Esophagus squamous epithelium (tissue), 5 donors: ENCODE measurements at regions not wholly inside any gene's neighbourhood (a gene's known extent, or its start where the extent isn't known, plus 50 kb on each side); places are given as distances from the start of the nearest gene placed in this dataset.
A peak's percentile ranks its signal among the peaks of the same experiment; 100 is the strongest.

Experiments used
- DNase-seq: peaks from one replicate; lab custom pipeline; 2025; lab: John Stamatoyannopoulos, UW
- H3K27ac ChIP-seq, 4 donors: fragments of 200-600 bp; sonication (generic); one replicate each; pipeline ENCODE4 v1.5.1; 2016 to 2019; ENCODE audit warnings: mild to moderate bottlenecking in 1 of 4
- H3K27me3 ChIP-seq, 4 donors: fragments of 200-600 bp; sonication (generic); 1 replicate in 3 of 4; 2 replicates in 1 of 4; pipeline versions ENCODE4 v1.5.1 to v1.6.0; 2017 to 2021; ENCODE audit warnings: antibody characterized with exemption in 1 of 4
- H3K36me3 ChIP-seq, 3 donors: fragments of 200-600 bp; sonication (generic); one replicate each; pipeline ENCODE4 v1.5.1; 2016 to 2019
- H3K4me1 ChIP-seq, 3 donors: fragments of 200-600 bp; sonication (generic); one replicate each; pipeline ENCODE4 v1.5.1; 2017 to 2019
- H3K4me3 ChIP-seq, 4 donors: fragments of 200-600 bp; sonication (generic); 1 replicate in 3 of 4; 2 replicates in 1 of 4; pipeline ENCODE4 v1.5.1; 2016 to 2019; ENCODE audit warnings: mild to moderate bottlenecking in 2 of 4, moderate library complexity in 1 of 4
- H3K9me3 ChIP-seq, 3 donors: fragments of 200-600 bp; sonication (generic); one replicate each; pipeline ENCODE4 v1.5.1; 2016 to 2019
- POLR2A ChIP-seq, 4 donors: fragments of 450-650 bp; IDR thresholded peaks; one replicate each; pipeline ENCODE4 v1.6.1; 2017; ENCODE audit warnings: antibody characterized with exemption in 4 of 4, mild to moderate bottlenecking in 4 of 4, moderate library complexity in 3 of 4
- WGBS, 2 donors: methylation state at CpG; one replicate each; pipeline ENCODE4 v1.1.5; 2018; 5-methylcytosine and 5-hydroxymethylcytosine counted together
- intact Hi-C: fragments of 100-400 bp; cut with DNase I; formaldehyde crosslinking; loops from one replicate; pipeline ENCODE4 v1.15.0; 2022
- TF ChIP-seq, protein P1 (sequence below), 6 experiments: fragments of 450-650 bp in 4 of 6; fragments of 200-600 bp in 2 of 6; sonication (generic) in 2 of 6; IDR thresholded peaks; one replicate each; pipeline ENCODE4 v1.5.1; 2016 to 2019; ENCODE audit warnings: antibody characterized with exemption in 6 of 6, mild to moderate bottlenecking in 4 of 6, moderate library complexity in 4 of 6
- donor health status: DM: yes; HTN: yes; CAD: no.

DNA sequence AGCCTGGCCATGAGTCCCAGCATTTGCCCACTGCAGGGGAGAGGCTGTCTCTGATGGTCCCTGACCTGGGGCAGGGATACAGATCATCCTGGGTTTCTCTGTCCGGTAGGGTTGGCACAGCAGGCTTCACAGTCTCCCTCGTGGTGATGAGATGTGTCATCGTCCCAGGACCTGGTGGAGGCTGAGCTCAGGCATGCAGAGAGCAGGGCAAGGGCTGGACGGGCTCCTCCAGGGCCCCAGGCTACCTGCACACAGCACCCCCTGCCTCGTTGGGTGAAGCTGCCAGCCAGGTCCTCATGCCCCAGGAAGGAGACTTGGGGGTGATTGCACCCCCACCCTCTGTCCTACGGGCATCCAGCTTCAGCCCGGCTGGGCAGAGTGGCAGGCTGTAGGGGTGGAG is 155.8 kb upstream of the GSE1 start:
- DNase-seq, result no peak
- peaks cover 31 to 47% (median 37%) of the 10 kb centered on the region in 3 donors for H3K4me1 ChIP-seq

DNA sequence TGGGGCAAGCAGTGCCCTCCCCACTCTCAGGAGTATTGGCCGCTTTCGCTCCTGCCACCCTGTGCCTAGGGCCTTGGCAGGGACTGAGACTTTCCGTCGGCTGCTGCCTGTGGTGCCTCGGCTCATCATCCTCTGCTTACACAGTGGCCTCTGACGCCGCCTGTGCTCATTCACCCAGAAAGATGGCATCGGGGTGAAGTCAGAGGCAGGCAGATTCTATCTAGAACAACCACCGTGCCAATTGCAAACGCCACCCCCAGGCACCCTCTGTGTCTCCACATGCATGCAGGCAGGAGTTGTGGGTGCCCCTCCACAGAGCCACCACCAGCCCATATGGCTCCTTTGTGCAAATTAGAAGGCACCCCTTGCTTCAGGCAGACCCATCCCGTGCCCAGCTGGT is 154.2 kb upstream of the GSE1 start:
- TF ChIP-seq, protein P1, sequence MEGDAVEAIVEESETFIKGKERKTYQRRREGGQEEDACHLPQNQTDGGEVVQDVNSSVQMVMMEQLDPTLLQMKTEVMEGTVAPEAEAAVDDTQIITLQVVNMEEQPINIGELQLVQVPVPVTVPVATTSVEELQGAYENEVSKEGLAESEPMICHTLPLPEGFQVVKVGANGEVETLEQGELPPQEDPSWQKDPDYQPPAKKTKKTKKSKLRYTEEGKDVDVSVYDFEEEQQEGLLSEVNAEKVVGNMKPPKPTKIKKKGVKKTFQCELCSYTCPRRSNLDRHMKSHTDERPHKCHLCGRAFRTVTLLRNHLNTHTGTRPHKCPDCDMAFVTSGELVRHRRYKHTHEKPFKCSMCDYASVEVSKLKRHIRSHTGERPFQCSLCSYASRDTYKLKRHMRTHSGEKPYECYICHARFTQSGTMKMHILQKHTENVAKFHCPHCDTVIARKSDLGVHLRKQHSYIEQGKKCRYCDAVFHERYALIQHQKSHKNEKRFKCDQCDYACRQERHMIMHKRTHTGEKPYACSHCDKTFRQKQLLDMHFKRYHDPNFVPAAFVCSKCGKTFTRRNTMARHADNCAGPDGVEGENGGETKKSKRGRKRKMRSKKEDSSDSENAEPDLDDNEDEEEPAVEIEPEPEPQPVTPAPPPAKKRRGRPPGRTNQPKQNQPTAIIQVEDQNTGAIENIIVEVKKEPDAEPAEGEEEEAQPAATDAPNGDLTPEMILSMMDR (IDR thresholded peaks at IDR 0.05), result no peak
- TF ChIP-seq POLR2A (IDR thresholded peaks at IDR 0.05), result no peak
- Histone ChIP-seq H3K27ac (peak overlapping the region in 3 of 4 donors; percentile 60 to 62 (median 60)), H3K4me3 (no peak overlapping the region), H3K4me1 (peaks cover 31 to 53% (median 43%) of the 10 kb centered on the region in 3 donors), H3K27me3 (peaks cover 0 to 62% (median 0%) of the 10 kb centered on the region in 4 donors), H3K9me3 (no peaks in the 10 kb centered on the region), H3K36me3 (no peaks in the 10 kb centered on the region)
- DNase-seq, result no peak
- intact Hi-C loops, result no loop called here
- WGBS, 2 donors, result 46 to 91% methylated on average over 7 to 8 of the region's 11 CpGs

More for the DNA sequence above, 155.8 kb upstream of the GSE1 start:
- Histone ChIP-seq H3K4me3 (no peak overlapping the region), H3K27me3 (peaks cover 0 to 55% (median 0%) of the 10 kb centered on the region in 4 donors), H3K27ac (no peak overlapping the region), H3K9me3 (no peaks in the 10 kb centered on the region), H3K36me3 (no peaks in the 10 kb centered on the region)
- intact Hi-C loops, result no loop called here
- TF ChIP-seq POLR2A (IDR thresholded peaks at IDR 0.05), result no peak
- TF ChIP-seq, protein P1 (IDR thresholded peaks at IDR 0.05), result no peak
- 29% methylated on average over 3 of the region's 7 CpGs; no CpG with 5 or more reads in 1 of the 2 donors for WGBS, 2 donors

DNA sequence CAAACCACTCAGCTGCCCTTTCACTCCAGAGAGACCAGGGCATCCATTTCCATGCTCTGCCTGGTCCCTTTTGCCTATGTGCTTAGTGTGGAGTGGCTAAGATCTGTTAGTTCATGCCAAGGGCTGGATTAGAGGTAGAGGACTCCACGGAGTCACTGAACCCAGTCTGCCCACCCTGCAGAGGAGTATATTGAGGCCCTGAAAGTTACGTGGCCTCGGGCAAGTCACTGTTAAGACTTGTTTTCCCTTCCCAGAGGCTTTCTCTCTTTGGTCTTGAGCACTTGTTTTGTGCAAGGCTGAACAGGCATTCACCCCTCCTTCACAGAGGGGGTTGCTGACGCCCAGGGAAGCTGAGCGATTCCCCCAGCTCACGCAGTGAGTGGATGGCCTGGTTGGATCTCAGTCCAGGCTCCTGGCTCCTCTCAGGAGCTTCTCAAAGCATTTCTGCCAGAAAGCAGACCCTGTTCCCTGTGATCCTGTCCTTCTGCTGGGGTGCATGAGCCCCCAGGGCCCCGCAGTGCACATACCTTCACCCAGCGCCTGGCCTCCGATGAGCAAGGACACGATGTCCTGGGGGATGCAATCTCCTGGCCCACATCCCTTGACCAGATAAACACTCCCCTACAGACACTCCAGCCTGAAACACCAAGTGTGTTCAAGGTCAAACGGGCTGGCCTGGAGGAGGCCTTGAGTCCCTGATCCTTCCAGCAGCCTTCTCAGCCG is 153.4 kb upstream of the GSE1 start:
- H3K27me3 ChIP-seq, result peaks cover 0 to 63% (median 0%) of the 10 kb centered on the region in 4 donors
- no peak overlapping the region for H3K4me3 ChIP-seq
- no peaks in the 10 kb centered on the region for H3K36me3 ChIP-seq
- H3K4me1 ChIP-seq, result peaks cover 31 to 53% (median 43%) of the 10 kb centered on the region in 3 donors
- intact Hi-C loops, result no loop called here
- no peak for TF ChIP-seq POLR2A (IDR thresholded peaks at IDR 0.05)
- TF ChIP-seq, protein P1 (IDR thresholded peaks at IDR 0.05), result no peak
- 32 to 41% methylated on average over 3 to 5 of the region's 12 CpGs for WGBS, 2 donors
- peak overlapping the region in 3 of 4 donors; percentile 60 to 62 (median 61) for H3K27ac ChIP-seq
- DNase-seq, result no peak
- H3K9me3 ChIP-seq, result no peaks in the 10 kb centered on the region

DNA sequence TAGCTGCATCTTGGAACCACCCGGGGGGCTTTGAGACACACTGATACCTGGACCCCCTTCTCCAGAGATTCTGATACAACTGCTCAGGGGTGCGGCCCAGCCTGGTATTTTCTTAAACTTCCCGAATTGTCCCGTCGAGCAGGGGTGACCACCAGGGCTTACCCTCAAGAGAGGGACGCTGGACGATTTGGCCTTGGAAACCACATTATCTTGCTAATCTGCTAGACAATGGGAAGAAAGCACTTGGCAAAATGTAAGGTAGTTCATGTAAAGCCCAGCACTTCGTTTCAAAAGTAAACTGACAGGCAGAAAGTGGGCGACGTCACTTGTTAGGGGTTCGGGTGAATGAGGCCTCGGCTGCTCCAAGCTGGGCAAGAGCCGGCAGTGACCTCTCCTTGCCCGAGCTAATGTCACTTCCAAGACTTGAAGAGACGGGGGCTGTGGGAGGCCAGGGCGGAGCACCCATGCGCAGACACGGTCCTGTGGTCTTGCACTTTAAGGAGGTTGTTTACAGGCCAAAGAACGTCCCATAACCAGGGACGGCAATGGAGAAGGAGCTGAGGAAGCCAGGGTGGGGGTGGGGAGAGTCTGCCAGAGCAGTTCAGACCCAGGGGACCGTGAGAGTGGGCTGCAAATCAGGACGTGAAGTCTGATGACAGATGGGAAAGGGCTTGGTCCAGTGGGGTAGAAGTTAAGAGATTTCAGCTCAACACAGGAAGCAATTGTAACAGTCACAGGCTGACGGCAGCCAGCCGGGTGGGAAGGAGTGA is 152.7 kb upstream of the GSE1 start:
- 65 to 73% methylated on average over 12 to 24 of the region's 24 CpGs for WGBS, 2 donors
- H3K9me3 ChIP-seq, result no peaks in the 10 kb centered on the region
- intact Hi-C loops, result no loop called here

More for the DNA sequence above, 152.7 kb upstream of the GSE1 start:
- TF ChIP-seq, protein P1 (IDR thresholded peaks at IDR 0.05), result no peak
- H3K27ac ChIP-seq, result peak overlapping the region in 3 of 4 donors; percentile 60 to 62 (median 61)
- H3K36me3 ChIP-seq, result no peaks in the 10 kb centered on the region
- H3K4me1 ChIP-seq, result peaks cover 31 to 53% (median 43%) of the 10 kb centered on the region in 3 donors
- peaks cover 0 to 66% (median 0%) of the 10 kb centered on the region in 4 donors for H3K27me3 ChIP-seq
- DNase-seq, result no peak
- no peak overlapping the region for H3K4me3 ChIP-seq
